HS-5 (cell line): ENCODE measurements at regions not wholly inside any gene's neighbourhood (a gene's known extent, or its start where the extent isn't known, plus 50 kb on each side); places are given as distances from the start of the nearest gene placed in this dataset.
"Not testable (repeated sequence)": the region's sequence is repeated elsewhere in the genome, so short reads cannot be mapped to it uniquely, and the experiment has no call there.

Source experiments
- DNase-seq: peaks from one replicate; pipeline ENCODE4 v3.0.0-alpha.2; 2012; ENCODE audit warnings: low read depth

DNA sequence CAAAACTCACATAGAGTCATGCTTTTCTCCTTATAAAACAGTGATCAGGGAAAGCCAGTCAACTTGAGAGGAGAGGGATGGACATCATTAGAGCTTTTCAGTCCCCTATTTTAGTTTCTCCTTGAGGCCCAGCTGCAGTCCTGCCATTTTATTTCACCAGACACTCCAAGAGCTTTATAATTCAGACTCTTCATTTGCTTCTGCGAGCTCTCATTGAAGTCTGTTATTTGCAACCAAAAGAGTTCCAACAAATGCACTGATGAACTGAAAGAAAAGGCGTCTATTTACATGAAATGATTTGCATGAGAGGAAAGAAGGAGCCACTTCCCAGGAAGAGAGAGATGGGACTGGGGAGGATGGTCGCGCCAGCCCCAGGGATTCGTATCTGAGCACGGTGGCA, 86.8 kb downstream of the NDUFA12 start:
- no peak for DNase-seq

DNA sequence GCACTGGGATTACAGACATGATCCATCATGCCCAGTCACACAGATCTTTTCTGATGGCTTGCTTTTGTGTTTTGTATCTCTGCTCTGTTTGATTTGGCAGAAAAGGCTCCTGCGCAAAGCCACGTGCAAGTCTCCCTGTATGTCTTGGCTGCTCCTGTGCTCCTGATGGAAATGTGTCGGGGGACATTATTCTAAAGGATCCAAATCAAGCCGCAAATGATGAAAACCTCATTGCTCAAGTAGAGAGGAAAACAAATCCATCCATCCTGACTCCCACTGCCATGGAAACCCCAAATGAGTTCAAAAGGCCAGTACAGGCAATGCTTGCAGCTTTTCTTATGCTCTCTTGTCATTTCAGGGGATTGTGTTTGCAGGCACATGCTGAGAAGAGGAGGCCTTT, 93.8 kb downstream of the NDUFA12 start:
- DNase-seq = no peak

DNA sequence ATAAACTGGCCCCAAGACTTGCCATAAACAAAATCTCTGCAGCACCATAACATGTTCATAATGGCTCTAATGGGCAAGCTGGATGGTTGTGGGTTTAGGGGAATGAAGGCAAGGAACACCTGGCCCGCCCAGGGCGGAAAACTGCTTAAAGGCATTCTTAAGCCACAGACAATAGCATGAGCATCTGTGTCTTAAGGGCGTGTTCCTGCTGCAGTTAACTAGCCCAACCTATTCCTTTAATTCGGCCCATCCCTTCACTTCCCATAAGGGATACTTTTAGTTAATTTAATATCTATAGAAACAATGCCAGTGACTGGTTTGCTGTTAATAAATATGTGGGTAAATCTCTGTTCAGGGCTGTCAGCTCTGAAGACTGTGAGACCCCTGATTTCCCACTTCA, 97.7 kb downstream of the NDUFA12 start:
- DNase-seq = not testable (repeated sequence)

DNA sequence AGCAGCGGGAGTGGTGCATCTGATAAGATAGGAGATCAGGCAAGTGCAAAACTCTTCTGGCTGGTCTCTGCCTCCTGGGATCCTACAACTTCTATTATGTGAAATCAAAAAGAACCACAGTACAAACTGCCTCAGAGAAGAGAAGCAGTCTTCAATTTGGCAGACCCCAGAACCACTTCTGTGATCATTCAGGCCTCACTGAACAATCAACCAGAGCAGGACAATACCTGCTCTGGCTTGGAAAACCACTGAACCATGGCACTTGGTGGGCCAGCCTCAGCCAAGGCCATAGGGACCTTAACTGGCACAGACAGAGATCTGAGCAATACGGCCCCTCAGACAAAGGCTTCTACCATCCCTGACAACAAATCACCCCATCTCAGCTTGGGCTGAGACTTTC, 103.0 kb downstream of the NDUFA12 start:
- no peak for DNase-seq

DNA sequence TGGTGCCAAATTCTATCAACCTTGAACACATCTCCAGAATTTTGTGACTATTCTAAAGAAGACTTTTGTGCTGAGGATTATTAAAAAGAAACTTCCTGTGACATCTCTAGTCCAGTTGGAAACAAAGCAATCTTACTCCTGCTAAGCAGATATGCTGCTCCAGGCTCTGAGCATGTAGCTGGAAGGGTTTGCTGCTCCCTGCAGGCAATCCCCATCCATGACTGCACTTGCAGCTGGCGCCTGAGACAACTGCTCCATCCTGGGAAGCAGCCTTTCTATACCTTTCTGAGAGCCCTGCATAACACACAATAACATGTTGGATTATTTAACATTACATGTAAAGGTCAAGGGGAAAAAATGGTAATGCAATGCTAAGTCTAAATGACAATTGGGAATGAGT, 105.1 kb downstream of the NDUFA12 start:
- no peak for DNase-seq

DNA sequence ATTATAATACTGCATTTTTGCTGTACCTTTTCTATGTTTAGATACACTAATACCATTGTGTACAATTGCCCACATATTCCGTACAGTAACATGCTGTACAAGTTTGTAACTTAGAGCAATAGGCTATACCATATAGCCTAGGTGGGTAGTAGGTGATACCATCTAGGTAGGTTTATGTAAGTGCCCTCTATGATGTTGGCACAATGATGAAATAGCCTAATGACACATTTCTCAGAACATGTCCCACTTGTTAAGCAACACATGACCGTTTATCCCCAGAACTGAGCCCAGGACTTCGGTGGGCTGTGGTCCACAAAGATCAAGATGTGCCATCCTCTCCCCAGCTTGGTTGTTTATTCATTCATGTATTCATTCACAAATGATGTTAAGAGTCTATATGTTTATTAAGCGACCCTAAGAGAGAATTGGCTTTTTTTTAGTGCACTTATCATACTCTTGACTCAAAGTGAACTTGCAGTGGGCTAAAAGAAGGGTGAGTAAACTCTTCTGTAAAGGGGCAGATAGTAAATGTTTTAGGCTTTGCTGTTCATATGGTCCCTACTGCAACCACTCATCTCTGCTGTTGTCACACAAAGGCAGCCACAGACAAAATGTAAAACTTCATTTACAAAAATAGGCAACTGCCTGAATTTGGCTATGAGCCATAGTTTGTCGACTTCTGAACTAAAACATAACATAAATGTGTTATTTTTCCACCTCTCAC, 110.8 kb downstream of the NDUFA12 start:
- DNase-seq = no peak

DNA sequence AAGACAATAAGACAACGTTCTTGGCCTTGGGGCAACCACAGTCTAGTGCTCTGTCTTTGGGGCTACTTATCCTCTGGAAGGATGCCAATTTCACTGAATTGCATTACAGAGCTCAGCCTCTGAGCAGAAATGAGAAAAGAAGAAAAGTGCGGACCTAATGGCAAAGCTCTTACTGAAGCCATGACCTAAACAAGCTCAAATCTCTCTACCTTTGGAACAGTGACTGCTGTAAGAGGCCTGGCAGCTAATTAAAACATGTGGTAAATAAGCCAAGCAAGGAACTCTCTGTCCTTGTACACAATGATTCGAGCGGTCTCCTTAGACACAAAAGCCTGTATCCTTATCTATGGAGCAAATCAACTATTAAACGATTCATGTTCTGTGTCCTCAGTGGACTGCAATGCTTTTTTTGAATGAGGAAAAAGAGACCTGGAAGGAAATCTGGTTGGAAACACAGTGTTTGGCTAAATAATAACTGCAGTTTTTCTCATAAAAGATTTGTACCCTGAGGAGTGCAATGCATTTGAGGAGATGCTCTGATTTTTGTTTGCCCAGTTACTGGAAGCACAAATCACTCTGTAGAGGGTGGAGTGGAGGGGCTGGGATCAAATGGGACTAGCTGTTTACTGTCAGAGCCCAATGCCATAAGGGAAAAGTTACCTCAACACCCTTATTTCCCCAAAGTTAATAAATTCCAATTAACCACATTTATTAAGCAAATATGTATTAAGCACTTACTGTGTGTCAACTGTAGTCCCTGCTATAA, 113.9 kb downstream of the NDUFA12 start:
- DNase-seq = no peak

DNA sequence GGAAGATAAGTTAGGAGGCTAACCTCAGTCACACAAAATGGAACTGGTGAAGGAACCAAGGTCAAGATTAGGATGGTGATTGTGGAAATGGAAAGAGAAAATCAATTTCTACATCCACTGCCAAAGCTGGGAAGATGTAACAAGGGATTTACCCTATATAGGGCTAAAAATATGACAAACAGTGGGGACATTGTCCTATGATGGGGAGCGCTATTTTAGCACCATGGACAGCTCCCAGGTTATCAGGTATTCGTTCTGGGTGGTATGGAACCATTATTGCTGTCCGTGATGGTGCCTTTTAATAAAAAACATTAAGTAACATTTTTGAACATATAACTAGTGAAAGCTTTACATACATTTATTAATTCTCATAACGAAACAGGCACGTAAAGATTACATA, 124.0 kb downstream of the NDUFA12 start:
- DNase-seq = no peak

DNA sequence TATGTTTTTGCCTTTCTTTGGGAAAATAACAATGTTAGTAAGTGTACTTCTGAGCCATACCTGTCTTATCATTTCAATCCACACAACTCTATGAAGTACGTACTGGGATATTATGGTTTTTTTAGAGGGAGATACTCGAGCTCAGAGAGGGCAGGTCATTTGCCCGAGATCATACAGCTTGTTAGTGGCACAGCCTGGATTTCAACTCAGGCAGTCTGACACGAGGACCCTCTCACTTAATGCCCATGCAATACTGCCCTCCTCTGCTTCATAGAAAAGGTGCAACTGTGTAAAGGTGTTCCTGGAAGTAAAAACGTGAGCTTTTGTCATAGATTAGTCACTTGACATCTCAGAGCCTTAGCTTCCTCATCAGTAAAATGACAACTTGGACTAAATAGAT, 128.0 kb downstream of the NDUFA12 start:
- no peak for DNase-seq

DNA sequence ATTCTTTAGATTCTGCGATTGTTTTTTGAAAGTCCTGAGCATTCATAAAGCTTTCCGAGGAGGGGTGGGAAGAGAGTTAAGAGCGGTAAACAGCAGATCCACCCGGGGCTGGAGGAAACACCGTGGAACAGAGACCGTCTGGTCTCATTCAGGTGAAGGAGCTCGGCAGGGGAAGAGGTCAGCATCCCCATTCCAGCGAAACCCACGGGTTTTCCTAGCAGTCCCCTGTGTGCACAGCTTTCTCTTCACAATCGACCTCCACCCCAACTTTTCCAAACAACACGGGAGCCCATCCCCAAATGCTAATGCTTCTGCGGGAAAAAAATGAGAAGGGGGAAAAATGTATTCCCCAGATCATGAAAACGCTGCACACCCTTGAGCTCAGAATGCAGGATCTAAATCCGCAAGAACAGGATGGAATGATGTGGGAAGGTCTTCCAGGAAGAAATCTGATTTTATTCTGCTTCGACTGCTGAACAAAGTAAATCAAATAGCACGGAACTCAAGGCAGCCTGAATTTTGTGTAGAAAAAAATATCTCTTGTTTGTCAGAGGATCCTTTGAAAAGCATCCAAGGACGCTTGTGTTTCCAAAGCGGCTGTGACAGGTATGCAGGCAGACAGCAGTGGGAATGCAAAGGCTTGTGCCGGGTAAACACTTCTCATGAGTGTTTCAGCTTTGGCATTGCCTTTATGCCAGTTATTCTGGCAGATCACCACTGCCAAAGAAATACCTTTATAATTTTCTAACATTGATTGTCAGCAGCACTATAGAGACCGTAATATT, 128.8 kb downstream of the NDUFA12 start:
- no peak for DNase-seq

DNA sequence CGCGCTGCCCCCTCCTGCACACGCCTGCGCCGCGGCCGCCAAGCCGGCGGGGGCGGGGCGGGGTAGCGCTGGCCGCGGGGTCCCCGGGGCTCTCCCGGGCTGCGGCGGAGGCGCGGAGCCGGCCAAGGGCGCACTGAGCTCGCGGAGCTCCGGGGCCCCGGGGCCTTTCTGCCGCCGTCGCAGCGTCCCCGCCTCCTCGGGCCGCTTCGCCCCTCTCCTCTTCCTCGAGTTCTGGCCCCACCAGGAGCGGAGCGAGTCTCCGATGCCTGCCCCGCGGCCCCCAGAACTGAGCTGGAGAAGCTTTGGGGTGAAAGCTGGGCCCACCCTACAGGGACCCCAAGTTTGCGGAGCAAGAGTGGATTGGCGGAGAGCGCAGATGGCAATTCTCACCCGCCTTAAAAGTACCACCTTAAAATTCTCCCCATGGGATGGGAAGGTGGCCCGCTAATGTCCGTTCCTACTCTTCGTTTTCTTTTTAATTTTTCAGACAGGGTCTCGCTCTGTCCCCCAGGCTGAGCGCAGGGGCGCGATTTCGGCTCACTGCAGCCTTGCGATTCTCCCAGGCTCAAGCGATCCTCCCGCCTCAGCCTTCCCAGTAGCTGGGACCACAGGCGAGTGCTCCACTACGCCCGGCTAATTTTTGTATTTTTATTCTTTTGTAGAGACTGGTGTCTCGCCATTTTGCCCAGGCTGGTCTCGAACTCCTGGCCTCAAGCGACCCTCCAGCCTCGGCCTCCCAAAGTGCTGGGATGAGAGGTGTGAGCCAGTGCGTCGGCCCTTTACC, 129.6 kb downstream of the NDUFA12 start:
- no peak for DNase-seq

DNA sequence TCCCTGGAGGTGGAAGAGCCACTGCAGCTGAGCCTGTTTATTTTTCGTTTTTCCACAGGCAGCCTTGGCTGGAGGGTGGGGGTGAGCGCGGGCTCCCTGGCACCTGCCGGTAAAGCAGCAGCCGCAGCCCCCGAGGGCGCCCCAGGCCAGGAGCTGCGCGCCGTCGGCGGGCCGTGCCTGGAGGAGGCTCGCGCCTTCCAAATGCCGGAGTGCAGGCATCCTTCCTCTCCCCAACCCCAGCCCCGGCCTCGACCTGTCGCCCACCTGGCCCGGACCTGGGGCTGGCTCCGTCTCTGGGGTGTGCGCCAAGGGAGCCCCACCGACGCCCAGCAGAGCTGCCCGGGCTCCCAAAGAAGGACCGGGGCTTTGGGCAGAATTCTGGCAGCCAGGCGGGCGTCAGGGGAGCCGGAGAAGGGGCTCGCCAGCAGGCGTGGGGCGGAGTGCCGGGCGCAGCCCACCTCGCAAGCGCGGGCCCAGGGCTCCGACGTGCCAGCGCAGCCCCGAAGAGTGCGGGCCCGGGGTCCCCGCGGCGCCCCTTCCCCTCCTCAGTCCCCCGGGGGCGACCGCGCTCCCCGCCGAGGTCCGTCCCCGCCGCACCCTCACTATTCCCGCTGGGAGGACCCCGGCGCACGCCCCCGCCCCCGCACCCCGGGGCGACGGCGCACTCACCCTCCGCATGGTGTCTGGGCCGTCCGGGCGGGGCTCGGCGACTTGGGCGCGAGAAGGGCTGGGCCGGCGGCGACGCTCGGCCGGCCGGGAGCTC, 130.3 kb downstream of the NDUFA12 start:
- DNase-seq = no peak

DNA sequence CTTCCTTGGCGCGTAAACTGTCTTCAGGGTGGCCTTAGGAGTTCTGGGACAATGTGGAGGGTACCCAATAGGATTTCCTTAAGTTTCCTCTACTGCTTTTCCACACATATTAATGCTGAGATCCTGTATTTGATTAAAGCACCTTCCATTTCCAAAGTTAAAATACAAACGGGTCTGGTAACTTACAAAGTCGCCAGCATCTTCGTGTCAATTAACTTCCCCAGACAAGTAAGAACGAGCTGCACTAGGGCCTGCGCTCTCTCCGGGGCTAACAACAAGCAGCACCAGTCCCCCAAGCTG, 130.9 kb downstream of the NDUFA12 start:
- no peak for DNase-seq

DNA sequence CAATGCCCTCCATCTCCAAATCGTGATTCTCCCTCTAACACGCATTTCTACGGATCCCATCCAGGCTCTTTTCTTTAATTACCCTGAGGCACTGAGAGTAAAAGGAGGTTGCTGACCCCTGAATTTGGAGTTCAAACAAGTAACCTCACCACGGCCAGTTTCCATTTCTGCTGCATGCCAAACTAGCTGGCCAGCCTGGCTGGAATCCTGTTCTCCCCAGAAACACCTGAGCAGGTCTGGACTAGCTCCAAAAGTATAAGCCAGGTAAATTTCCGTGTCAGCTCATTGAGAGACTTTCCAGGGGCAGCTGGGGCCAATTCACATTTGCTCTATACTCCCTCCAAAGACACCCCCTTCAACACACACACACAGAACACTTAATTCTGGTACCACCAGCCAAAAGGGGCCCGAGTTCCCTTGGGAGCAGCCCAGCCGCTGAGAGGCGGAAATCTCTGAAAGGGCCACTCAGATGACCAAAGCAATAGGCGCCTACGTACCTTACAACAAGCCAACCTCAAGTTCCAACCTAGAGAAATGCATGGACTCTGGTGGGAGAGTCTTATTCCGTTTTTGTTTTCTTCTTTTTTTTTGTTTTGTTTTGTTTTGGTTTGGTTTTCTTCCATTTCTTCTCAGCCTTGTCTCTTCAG, 131.4 kb downstream of the NDUFA12 start:
- DNase-seq = no peak

DNA sequence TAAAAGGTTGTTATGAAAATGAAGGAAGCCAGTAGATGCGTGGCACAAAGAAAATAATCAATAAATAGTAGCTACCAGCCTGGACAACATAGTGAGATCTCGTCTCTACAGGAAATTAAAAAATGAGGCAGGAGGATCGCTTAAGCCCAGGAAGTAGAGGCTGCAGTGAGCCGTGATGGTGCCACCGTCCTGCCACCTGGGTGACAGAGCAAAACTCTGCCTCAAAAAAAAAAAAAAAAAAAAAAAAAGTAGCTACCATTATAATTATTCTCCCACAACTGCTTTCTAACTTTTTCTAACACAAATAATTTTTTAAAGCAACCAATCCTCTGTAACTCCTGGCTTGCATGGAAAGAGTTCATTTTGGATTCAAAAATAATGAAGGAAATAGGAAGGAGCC, 133.0 kb downstream of the NDUFA12 start:
- no peak for DNase-seq

DNA sequence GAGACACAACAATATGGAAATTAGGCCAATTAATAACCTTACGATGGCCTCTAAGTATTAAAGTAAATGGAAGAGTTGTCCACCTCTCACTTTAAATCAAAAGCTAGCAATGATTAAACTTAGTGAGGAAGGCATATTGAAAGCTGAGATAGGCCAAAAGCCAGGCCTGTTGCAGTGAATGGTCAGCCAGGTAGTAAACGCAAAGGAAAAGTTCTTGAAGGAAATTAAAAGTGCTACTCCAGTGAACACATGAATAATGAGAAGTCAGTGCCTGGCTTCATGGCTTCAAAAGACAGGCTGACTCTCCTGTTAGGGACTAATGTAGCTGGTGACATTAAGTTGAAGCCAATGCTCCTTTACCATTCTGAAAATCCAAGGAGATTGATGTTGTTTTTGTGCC, 135.3 kb downstream of the NDUFA12 start:
- no peak for DNase-seq

DNA sequence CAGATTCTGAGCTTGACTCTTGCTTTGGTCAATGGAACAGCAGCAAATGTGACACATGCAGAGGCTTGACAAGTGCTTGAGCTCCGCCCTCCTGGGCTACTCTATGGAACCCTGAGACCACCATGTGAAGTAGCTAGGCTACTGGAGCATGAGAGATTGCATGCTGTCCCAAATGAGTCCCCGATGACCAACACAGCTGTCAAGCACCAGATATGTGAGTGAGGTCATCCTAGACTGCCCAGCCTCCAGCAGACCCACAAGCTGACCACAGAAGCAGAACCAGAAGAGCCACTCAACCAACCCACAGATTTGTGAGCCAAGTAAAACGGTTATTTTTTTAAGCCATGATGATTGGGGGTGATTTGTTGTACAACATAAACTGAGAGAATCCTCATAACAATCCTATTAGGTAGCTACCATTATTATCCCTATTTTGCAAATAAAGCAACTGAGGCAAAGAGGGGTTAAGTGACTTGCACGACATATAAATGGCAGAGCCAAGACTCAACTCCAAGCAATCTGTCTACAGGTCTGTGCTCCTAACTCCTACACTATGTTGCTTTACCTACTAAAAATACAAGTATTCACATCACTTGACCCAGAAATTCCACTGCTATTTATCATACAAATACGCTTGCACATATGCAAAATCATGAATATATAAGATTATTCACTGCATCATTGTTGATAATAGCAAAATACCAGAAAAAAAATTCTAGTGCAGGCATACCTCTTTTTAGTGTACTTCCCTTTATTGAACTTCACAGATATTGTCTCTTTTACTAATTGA, 136.2 kb downstream of the NDUFA12 start:
- DNase-seq = peak; percentile 36

DNA sequence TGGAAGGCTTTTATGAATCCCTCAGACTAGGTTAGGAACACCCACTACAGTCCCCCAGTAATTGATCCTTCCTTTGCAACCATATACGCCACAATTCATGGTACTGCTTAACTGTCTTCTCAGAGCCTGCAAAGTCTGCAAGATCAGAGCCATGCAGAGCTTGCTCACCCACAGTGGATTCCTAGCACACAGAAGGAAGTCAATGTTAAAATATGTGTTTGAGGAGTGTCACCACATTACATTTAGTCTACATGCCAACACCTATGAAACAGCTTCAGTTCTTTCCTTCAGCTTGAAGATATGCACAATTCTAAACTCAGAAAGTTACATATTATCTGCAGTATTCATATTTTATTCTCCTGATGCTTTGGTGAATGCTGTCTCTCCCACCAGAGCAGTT, 138.5 kb downstream of the NDUFA12 start:
- DNase-seq = no peak

DNA sequence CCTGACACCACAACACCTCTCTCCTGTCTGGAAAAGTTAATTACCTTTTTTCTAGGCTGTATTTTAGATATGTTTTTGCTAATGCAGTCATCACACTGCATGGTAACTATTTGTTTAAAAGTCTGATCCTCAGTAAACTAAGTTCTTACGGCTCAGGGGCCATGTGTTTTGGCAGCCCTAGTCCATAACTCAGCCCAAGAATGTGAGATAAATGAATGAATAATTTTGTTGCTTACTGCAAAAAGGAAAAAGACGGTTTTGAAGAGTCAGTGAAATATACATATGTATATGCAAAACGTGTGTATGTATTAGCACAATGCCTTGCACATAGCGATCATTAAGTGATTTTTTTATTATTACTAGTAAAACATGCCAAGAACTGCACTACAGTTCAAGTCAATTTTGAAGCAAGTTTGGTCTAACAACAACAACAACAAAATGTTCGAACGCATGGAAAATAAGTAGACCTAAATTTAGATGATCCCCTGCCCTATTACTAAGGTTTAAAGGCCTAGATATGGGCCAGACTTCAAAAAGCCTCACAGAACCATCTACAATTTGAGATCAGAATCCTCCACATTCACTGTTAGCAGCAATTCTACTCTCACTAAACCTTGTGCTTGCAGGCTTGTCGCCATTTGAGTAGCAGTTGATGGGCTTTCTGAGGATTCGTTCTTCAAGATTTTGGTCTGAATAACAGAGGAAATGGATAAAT, 140.0 kb downstream of the NDUFA12 start:
- DNase-seq = no peak

DNA sequence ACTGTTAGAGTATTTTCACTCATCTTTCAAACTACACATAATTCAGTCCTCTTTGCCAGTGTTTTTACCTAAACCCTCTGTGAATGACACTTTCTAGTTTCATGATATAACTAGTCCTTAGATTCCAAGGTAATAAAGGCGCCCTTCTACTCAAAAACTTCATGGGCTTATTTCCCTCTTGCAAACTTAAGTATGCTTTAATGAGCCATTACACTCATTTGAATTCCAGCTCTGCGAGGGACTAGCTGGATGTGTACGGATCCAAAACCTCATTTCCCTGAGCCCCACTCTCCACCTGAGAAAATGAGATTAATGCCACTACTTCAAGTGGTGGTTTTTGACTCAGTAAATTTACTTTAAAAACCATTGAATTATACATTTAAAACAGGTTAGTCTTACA, 141.1 kb downstream of the NDUFA12 start:
- DNase-seq = no peak
